ENCODE measurements at regions not wholly inside any gene's neighbourhood (a gene's known extent, or its start where the extent isn't known, plus 50 kb on each side); places are given as distances from the start of the nearest gene placed in this dataset.

- ATAC-seq (ENCODE audit: low read depth), result no peak
- H3K4me1 ChIP-seq (ENCODE audit: insufficient read depth, poor library complexity, severe bottlenecking), result no peaks in the 10 kb centered on the region
- H3K27me3 ChIP-seq (ENCODE audit: insufficient read depth, poor library complexity, severe bottlenecking), result no peaks in the 10 kb centered on the region
- TF ChIP-seq CTCF (IDR thresholded peaks at IDR 0.05; ENCODE audit: poor library complexity, severe bottlenecking), result no peak
- no peaks in the 10 kb centered on the region for H3K9me3 ChIP-seq (ENCODE audit: severe bottlenecking)
- no peak overlapping the region for H3K27ac ChIP-seq (ENCODE audit: poor library complexity, severe bottlenecking)
- H3K4me3 ChIP-seq (ENCODE audit: severe bottlenecking), result no peak overlapping the region
- H3K36me3 ChIP-seq (ENCODE audit: low read depth), result no peaks in the 10 kb centered on the region
- no peak for DNase-seq (ENCODE audit: low spot score)
These were observed 82.1 kb upstream of the FHIT start for GRCh38 chr3:61333192-61333961.

GRCh38 chr3:61334783-61335182 is 83.5 kb upstream of the FHIT start:
- H3K27ac ChIP-seq (ENCODE audit: poor library complexity, severe bottlenecking), result no peak overlapping the region
- H3K9me3 ChIP-seq (ENCODE audit: severe bottlenecking), result no peaks in the 10 kb centered on the region
- no peaks in the 10 kb centered on the region for H3K4me1 ChIP-seq (ENCODE audit: insufficient read depth, poor library complexity, severe bottlenecking)
- TF ChIP-seq CTCF (IDR thresholded peaks at IDR 0.05; ENCODE audit: poor library complexity, severe bottlenecking), result no peak
- no peak overlapping the region for H3K4me3 ChIP-seq (ENCODE audit: severe bottlenecking)
- no peaks in the 10 kb centered on the region for H3K36me3 ChIP-seq (ENCODE audit: low read depth)
- ATAC-seq (ENCODE audit: low read depth) (no peak), DNase-seq (ENCODE audit: low spot score) (no peak)
- H3K27me3 ChIP-seq (ENCODE audit: insufficient read depth, poor library complexity, severe bottlenecking), result no peaks in the 10 kb centered on the region

GRCh38 chr3:61340931-61341461 is 89.7 kb upstream of the FHIT start:
- Histone ChIP-seq H3K27me3 (ENCODE audit: insufficient read depth, poor library complexity, severe bottlenecking) (no peaks in the 10 kb centered on the region), H3K27ac (ENCODE audit: poor library complexity, severe bottlenecking) (no peak overlapping the region), H3K4me1 (ENCODE audit: insufficient read depth, poor library complexity, severe bottlenecking) (no peaks in the 10 kb centered on the region), H3K9me3 (ENCODE audit: severe bottlenecking) (no peaks in the 10 kb centered on the region), H3K4me3 (ENCODE audit: severe bottlenecking) (no peak overlapping the region), H3K36me3 (ENCODE audit: low read depth) (no peaks in the 10 kb centered on the region)
- no peak for TF ChIP-seq CTCF (IDR thresholded peaks at IDR 0.05; ENCODE audit: poor library complexity, severe bottlenecking)
- DNase-seq (ENCODE audit: low spot score) (no peak), ATAC-seq (ENCODE audit: low read depth) (no peak)

GRCh38 chr3:61343543-61343942 is 92.3 kb upstream of the FHIT start:
- no peak for TF ChIP-seq CTCF (IDR thresholded peaks at IDR 0.05; ENCODE audit: poor library complexity, severe bottlenecking)
- H3K9me3 ChIP-seq (ENCODE audit: severe bottlenecking), result no peaks in the 10 kb centered on the region
- no peaks in the 10 kb centered on the region for H3K4me1 ChIP-seq (ENCODE audit: insufficient read depth, poor library complexity, severe bottlenecking)
- no peak overlapping the region for H3K4me3 ChIP-seq (ENCODE audit: severe bottlenecking)
- no peaks in the 10 kb centered on the region for H3K36me3 ChIP-seq (ENCODE audit: low read depth)
- DNase-seq (ENCODE audit: low spot score) (no peak), ATAC-seq (ENCODE audit: low read depth) (no peak)
- H3K27me3 ChIP-seq (ENCODE audit: insufficient read depth, poor library complexity, severe bottlenecking), result no peaks in the 10 kb centered on the region
- H3K27ac ChIP-seq (ENCODE audit: poor library complexity, severe bottlenecking), result no peak overlapping the region

GRCh38 chr3:61345020-61345419 is 93.8 kb upstream of the FHIT start:
- no peaks in the 10 kb centered on the region for H3K4me1 ChIP-seq (ENCODE audit: insufficient read depth, poor library complexity, severe bottlenecking)
- H3K27ac ChIP-seq (ENCODE audit: poor library complexity, severe bottlenecking), result no peak overlapping the region
- no peaks in the 10 kb centered on the region for H3K36me3 ChIP-seq (ENCODE audit: low read depth)
- no peak overlapping the region for H3K4me3 ChIP-seq (ENCODE audit: severe bottlenecking)
- TF ChIP-seq CTCF (IDR thresholded peaks at IDR 0.05; ENCODE audit: poor library complexity, severe bottlenecking), result no peak
- H3K27me3 ChIP-seq (ENCODE audit: insufficient read depth, poor library complexity, severe bottlenecking), result no peaks in the 10 kb centered on the region
- DNase-seq (ENCODE audit: low spot score) (no peak), ATAC-seq (ENCODE audit: low read depth) (no peak)
- no peaks in the 10 kb centered on the region for H3K9me3 ChIP-seq (ENCODE audit: severe bottlenecking)
